ENCODE measurements at regions not wholly inside any gene's neighbourhood (a gene's known extent, or its start where the extent isn't known, plus 50 kb on each side); places are given as distances from the start of the nearest gene placed in this dataset.

GRCh38 chr7:68833422-68833821, 764.9 kb upstream of the AUTS2 start:
- TF ChIP-seq POLR2A (IDR thresholded peaks at IDR 0.05), result no peak
- TF ChIP-seq CTCF (IDR thresholded peaks at IDR 0.05), result no peak
